Ovary (tissue), 7 donors: ENCODE measurements at regions not wholly inside any gene's neighbourhood (a gene's known extent, or its start where the extent isn't known, plus 50 kb on each side); places are given as distances from the start of the nearest gene placed in this dataset.

ENCODE experiments used
- DNase-seq, 5 donors: peaks; one replicate each; pipeline ENCODE4 v3.0.0-alpha.2; 2019 to 2020
- H3K27ac ChIP-seq, 2 donors: fragments of 200-600 bp; one replicate each; pipeline versions ENCODE4 v1.5.1 to v1.8.0; 2019 to 2022
- H3K27me3 ChIP-seq: fragments of 200-600 bp; one replicate; pipeline ENCODE4 v1.8.0; 2022
- H3K36me3 ChIP-seq: fragments of 200-600 bp; sonication (generic); one replicate; pipeline ENCODE4 v1.5.1; 2019
- H3K4me1 ChIP-seq: one replicate; pipeline ENCODE4 v1.8.1; 2013; ENCODE audit warnings: mild to moderate bottlenecking, moderate library complexity; ENCODE audit not compliant: insufficient read depth
- H3K4me3 ChIP-seq: fragments of 200-600 bp; sonication (generic); one replicate; pipeline ENCODE4 v1.5.1; 2017
- H3K9me3 ChIP-seq, 2 donors: fragments of 200-600 bp in 1 of 2; sonication (generic) in 1 of 2; one replicate each; pipeline versions ENCODE4 v1.5.1 to v1.8.1; 2013 to 2019; ENCODE audit warnings: mild to moderate bottlenecking in 1 of 2, moderate library complexity in 1 of 2
- EP300 ChIP-seq: sonication (generic); formaldehyde crosslinking; IDR thresholded peaks from one replicate; pipeline ENCODE4 v1.6.1; 2017; ENCODE audit warnings: antibody characterized with exemption
- POLR2A ChIP-seq: fragments of 450-650 bp; IDR thresholded peaks from one replicate; pipeline ENCODE4 v1.6.1; 2017; ENCODE audit warnings: antibody characterized with exemption, mild to moderate bottlenecking, moderate library complexity
- WGBS, 3 donors: extraction: QIAGEN DNeasy Blood & Tissue Kit in 1 of 3; methylation state at CpG; one replicate each; pipeline versions ENCODE4 v1.1.5 to v1.1.7; 2013 to 2017; 5-methylcytosine and 5-hydroxymethylcytosine counted together
- intact Hi-C, 4 donors: fragments of 100-400 bp; cut with DNase I; formaldehyde crosslinking; loops; one replicate each; pipeline versions ENCODE4 v1.11.0 to v1.15.1; 2022 to 2023
- TF ChIP-seq, protein P1 (sequence below), 3 donors: fragments of 450-650 bp in 2 of 3; fragments of 200-600 bp in 1 of 3; IDR thresholded peaks; one replicate each; pipeline versions ENCODE4 v1.5.1 to v1.8.0; 2016 to 2022; ENCODE audit warnings: antibody characterized with exemption in 3 of 3, mild to moderate bottlenecking in 1 of 3
- donor health status: DM: no; HTN: no; CAD: no; lungs with moderate emphysema.
- donor health status: DM: no; HTN: no; CAD: no.
- donor health status: Bipolar disorder and iron deficiency.
- donor health status: DM: no; HTN: no; CAD: no.
- donor health status: DM: yes; HTN: yes; CAD: no.

DNA sequence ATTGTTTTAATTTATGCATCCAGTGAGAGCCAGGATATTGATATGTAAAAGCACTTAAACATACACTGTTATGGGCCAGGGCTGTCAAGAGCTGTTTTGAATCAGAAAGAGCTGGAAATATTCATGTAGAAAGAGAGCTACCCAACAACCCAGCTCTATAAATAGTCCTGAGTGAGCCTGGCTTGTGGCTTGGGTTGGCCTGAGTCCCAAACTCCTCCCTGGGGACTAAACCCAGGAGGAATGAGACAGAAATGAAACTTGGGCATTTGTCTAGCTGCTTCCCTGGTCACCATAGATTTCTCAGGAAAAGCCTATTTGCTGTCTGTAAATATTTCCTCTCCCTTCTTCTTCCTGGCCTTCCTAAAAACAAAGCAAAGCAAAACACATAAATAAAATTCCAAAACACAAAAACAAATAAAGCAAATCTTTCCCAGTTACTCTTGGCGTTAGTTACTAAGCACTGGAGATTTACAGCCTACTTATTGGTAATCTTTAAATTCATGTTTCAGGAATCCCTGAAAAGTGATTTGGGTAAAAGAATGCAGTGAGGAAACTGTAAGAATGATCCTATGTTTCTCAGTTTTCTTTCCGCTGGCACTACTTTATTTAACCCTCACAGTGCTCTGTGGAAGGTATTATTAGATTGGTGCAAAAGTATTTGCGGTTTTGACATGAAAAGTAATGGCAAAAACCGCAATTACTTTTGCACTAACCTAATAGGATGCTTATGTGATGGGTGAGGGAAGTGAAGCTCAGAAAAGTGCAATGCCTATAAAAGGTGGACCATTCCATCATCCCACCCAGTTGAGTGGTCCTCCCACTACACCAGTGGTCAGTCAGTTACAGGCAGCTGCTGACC, 111.8 kb downstream of the CARTPT start:
- 37 to 40% (median 38%) methylated on average over 4 of the region's 4 CpGs for WGBS, 3 donors
- TF ChIP-seq EP300 (no peak), POLR2A (no peak)
- TF ChIP-seq, protein P1, sequence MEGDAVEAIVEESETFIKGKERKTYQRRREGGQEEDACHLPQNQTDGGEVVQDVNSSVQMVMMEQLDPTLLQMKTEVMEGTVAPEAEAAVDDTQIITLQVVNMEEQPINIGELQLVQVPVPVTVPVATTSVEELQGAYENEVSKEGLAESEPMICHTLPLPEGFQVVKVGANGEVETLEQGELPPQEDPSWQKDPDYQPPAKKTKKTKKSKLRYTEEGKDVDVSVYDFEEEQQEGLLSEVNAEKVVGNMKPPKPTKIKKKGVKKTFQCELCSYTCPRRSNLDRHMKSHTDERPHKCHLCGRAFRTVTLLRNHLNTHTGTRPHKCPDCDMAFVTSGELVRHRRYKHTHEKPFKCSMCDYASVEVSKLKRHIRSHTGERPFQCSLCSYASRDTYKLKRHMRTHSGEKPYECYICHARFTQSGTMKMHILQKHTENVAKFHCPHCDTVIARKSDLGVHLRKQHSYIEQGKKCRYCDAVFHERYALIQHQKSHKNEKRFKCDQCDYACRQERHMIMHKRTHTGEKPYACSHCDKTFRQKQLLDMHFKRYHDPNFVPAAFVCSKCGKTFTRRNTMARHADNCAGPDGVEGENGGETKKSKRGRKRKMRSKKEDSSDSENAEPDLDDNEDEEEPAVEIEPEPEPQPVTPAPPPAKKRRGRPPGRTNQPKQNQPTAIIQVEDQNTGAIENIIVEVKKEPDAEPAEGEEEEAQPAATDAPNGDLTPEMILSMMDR (IDR thresholded peaks at IDR 0.05) = no peak
- Histone ChIP-seq H3K27ac (peak overlapping the region; percentile 4 to 17), H3K4me1 (peaks cover 6% of the 10 kb centered on the region), H3K4me3 (no peak overlapping the region), H3K36me3 (no peaks in the 10 kb centered on the region), H3K27me3 (no peaks in the 10 kb centered on the region), H3K9me3 (no peaks in the 10 kb centered on the region)
- intact Hi-C loops = no loop called here
- peak; percentile 69 to 86 (median 76) for DNase-seq

DNA sequence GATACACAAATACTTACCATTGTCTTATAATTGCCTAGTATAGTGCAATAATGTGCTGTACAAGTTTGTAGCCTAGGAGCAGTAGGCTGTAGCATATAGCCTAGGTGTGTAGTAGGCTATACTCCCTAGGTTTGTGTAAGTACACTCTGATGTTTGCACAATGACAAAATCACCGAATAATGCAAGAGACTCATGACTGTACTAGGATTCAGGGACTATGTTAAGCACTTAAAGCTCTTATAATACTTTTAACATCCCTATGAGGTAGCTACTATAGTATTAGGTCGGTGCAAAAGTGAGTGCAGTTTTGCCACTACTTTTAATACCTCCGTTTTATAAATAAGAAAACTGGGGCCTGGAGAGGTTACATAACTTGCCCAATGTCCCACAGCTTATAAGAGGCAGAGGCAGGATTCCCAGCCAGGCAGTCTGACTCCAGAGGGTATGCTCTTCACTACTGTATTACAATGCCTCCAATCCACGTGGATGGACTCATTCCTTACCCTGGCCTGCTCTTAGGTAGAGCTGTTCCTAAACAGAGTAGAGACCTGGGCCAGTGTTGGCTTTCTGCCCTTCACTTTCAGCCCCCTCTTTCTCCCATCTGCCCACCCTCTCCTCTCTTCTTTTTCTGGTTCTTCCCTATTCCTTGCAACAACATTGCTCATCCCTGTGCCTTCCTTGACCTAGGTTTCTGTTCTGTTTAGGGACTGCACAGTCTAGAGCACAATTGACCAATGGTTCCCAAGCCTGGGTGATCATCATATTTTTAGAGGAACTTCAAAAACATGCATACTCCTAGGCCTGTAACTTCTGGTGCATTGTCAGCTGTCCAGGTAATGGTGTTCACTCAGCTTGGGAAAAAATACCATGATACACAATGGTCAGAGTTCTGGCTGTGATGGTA, 114.0 kb downstream of the CARTPT start:
- intact Hi-C loops = no loop called here
- Histone ChIP-seq H3K27me3 (no peaks in the 10 kb centered on the region), H3K36me3 (no peaks in the 10 kb centered on the region), H3K27ac (no peak overlapping the region), H3K4me3 (no peak overlapping the region), H3K9me3 (no peaks in the 10 kb centered on the region), H3K4me1 (peaks cover 6% of the 10 kb centered on the region)
- 83 to 87% (median 84%) methylated on average over 4 of the region's 4 CpGs for WGBS, 3 donors
- TF ChIP-seq EP300 (no peak), POLR2A (no peak)
- TF ChIP-seq, protein P1 (IDR thresholded peaks at IDR 0.05) = no peak
- no peak for DNase-seq

DNA sequence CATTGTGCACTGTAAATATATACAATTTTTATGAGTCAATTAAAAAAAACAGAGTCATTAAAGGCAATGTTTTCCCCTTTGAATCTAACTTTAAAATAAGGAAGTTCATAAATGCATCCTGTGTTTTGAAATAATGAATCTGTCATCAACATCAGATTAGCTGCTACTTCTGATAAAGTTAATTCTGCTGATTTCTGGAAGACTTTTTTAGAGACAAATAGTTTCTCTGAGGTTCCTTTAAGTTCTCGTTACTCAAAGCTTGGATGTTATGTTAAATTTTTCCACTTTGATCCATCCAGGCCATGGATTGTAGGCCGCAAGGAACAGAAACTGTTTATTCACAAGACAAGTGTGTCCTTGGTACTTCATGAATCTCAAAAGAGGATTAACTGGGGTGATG, 115.5 kb downstream of the CARTPT start:
- intact Hi-C loops = no loop called here
- H3K27me3 ChIP-seq = no peaks in the 10 kb centered on the region
- TF ChIP-seq EP300 = no peak
- no peak for TF ChIP-seq POLR2A
- H3K4me1 ChIP-seq = peaks cover 4% of the 10 kb centered on the region
- no peak overlapping the region for H3K27ac ChIP-seq
- 75 to 82% (median 81%) methylated on average over 2 of the region's 2 CpGs for WGBS, 3 donors
- no peak for DNase-seq
- no peaks in the 10 kb centered on the region for H3K9me3 ChIP-seq
- no peak overlapping the region for H3K4me3 ChIP-seq
- H3K36me3 ChIP-seq = no peaks in the 10 kb centered on the region

DNA sequence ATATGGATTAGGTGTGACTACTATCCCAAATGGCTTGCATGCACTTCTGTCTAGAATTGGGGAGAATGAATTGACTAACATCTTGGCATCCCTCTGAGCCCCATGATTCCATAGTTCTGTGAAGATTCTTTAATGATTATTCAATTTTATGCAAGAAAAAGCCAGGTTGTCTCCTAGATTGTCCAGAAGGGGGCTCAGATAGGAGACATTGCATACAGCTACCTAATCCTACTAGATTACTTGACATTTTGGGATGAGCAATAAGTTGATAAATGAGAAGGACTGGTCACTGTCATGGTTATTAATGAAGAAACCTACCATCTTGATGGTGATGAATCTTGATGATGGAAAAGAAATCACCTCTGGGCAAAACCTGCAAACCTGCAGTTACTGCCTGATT, 117.0 kb downstream of the CARTPT start:
- TF ChIP-seq POLR2A (no peak), EP300 (no peak)
- TF ChIP-seq, protein P1 (IDR thresholded peaks at IDR 0.05) = no peak
- DNase-seq = no peak
- intact Hi-C loops = no loop called here

More for the DNA sequence above, 117.0 kb downstream of the CARTPT start:
- H3K27ac ChIP-seq = no peak overlapping the region
- no peaks in the 10 kb centered on the region for H3K4me1 ChIP-seq
- no peaks in the 10 kb centered on the region for H3K9me3 ChIP-seq
- H3K36me3 ChIP-seq = no peaks in the 10 kb centered on the region
- no peaks in the 10 kb centered on the region for H3K27me3 ChIP-seq
- no peak overlapping the region for H3K4me3 ChIP-seq
